ENCODE measurements at regions not wholly inside any gene's neighbourhood (a gene's known extent, or its start where the extent isn't known, plus 50 kb on each side); places are given as distances from the start of the nearest gene placed in this dataset.

GRCh38 chr12:102765736-102766135 lies 151.3 kb downstream of the PAH start:
- intact Hi-C loops (cut with micrococcal nuclease; ENCODE audit: unreplicated experiment): loop anchor here (5.0 kb wide), 1 partner anchor 668 kb away; no protein-coding TSS in a partner anchor
- Mint-ChIP-seq H3K27me3 (ENCODE audit: unreplicated experiment) (peaks cover 7% of the 10 kb centered on the region), H3K4me1 (ENCODE audit: low read depth, unreplicated experiment) (no peaks in the 10 kb centered on the region), H3K36me3 (ENCODE audit: insufficient read depth, unreplicated experiment) (no peaks in the 10 kb centered on the region), H3K4me3 (ENCODE audit: low read depth, unreplicated experiment) (no peak overlapping the region), H3K27ac (ENCODE audit: unreplicated experiment) (no peak overlapping the region), H3K9me3 (ENCODE audit: low read depth, unreplicated experiment) (no peaks in the 10 kb centered on the region)
- no peak for TF ChIP-seq CTCF (IDR thresholded peaks at IDR 0.05; ENCODE audit: unreplicated experiment)
- CTCF ChIA-PET: no interaction called here
- no TSS peak for BruUV-seq (replicated peaks)
- DNase-seq: no peak

GRCh38 chr12:102763471-102763870 lies 153.6 kb downstream of the PAH start:
- DNase-seq: no peak
- TF ChIP-seq CTCF (IDR thresholded peaks at IDR 0.05; ENCODE audit: unreplicated experiment): no peak
- no peaks in the 10 kb centered on the region for H3K27me3 Mint-ChIP-seq (ENCODE audit: unreplicated experiment)
- no peaks in the 10 kb centered on the region for H3K4me1 Mint-ChIP-seq (ENCODE audit: low read depth, unreplicated experiment)
- H3K9me3 Mint-ChIP-seq (ENCODE audit: low read depth, unreplicated experiment): no peaks in the 10 kb centered on the region
- no peak overlapping the region for H3K27ac Mint-ChIP-seq (ENCODE audit: unreplicated experiment)
- CTCF ChIA-PET: no interaction called here
- no TSS peak for BruUV-seq (replicated peaks)
- no peak overlapping the region for H3K4me3 Mint-ChIP-seq (ENCODE audit: low read depth, unreplicated experiment)
- no peaks in the 10 kb centered on the region for H3K36me3 Mint-ChIP-seq (ENCODE audit: insufficient read depth, unreplicated experiment)
- intact Hi-C loops (cut with micrococcal nuclease; ENCODE audit: unreplicated experiment): no loop called here

- H3K4me1 Mint-ChIP-seq (ENCODE audit: low read depth, unreplicated experiment): no peaks in the 10 kb centered on the region
- intact Hi-C loops (cut with micrococcal nuclease; ENCODE audit: unreplicated experiment): no loop called here
- H3K36me3 Mint-ChIP-seq (ENCODE audit: insufficient read depth, unreplicated experiment): no peaks in the 10 kb centered on the region
- CTCF ChIA-PET: no interaction called here
- no peaks in the 10 kb centered on the region for H3K9me3 Mint-ChIP-seq (ENCODE audit: low read depth, unreplicated experiment)
- TF ChIP-seq CTCF (IDR thresholded peaks at IDR 0.05; ENCODE audit: unreplicated experiment): no peak
- no peak overlapping the region for H3K4me3 Mint-ChIP-seq (ENCODE audit: low read depth, unreplicated experiment)
- H3K27me3 Mint-ChIP-seq (ENCODE audit: unreplicated experiment): no peaks in the 10 kb centered on the region
- BruUV-seq (replicated peaks): no TSS peak
- no peak for DNase-seq
- H3K27ac Mint-ChIP-seq (ENCODE audit: unreplicated experiment): no peak overlapping the region
Observed at GRCh38 chr12:102763061-102763460, 154.0 kb downstream of the PAH start.

- TF ChIP-seq CTCF (IDR thresholded peaks at IDR 0.05; ENCODE audit: unreplicated experiment): no peak
- BruUV-seq (replicated peaks): no TSS peak
- no peak for DNase-seq
- CTCF ChIA-PET: no interaction called here
- Mint-ChIP-seq H3K27me3 (ENCODE audit: unreplicated experiment) (no peaks in the 10 kb centered on the region), H3K4me3 (ENCODE audit: low read depth, unreplicated experiment) (no peak overlapping the region), H3K9me3 (ENCODE audit: low read depth, unreplicated experiment) (peaks cover 6% of the 10 kb centered on the region), H3K4me1 (ENCODE audit: low read depth, unreplicated experiment) (no peaks in the 10 kb centered on the region), H3K27ac (ENCODE audit: unreplicated experiment) (no peak overlapping the region), H3K36me3 (ENCODE audit: insufficient read depth, unreplicated experiment) (no peaks in the 10 kb centered on the region)
- intact Hi-C loops (cut with micrococcal nuclease; ENCODE audit: unreplicated experiment): no loop called here
Observed at GRCh38 chr12:102760322-102760721, 156.7 kb downstream of the PAH start.

- TF ChIP-seq CTCF (IDR thresholded peaks at IDR 0.05; ENCODE audit: unreplicated experiment): no peak
- Mint-ChIP-seq H3K4me3 (ENCODE audit: low read depth, unreplicated experiment) (no peak overlapping the region), H3K27ac (ENCODE audit: unreplicated experiment) (no peak overlapping the region), H3K36me3 (ENCODE audit: insufficient read depth, unreplicated experiment) (no peaks in the 10 kb centered on the region), H3K9me3 (ENCODE audit: low read depth, unreplicated experiment) (peaks cover 6% of the 10 kb centered on the region), H3K27me3 (ENCODE audit: unreplicated experiment) (no peaks in the 10 kb centered on the region), H3K4me1 (ENCODE audit: low read depth, unreplicated experiment) (no peaks in the 10 kb centered on the region)
- CTCF ChIA-PET: no interaction called here
- BruUV-seq (replicated peaks): no TSS peak
- DNase-seq: no peak
- intact Hi-C loops (cut with micrococcal nuclease; ENCODE audit: unreplicated experiment): no loop called here
Observed at GRCh38 chr12:102759466-102759865, 157.6 kb downstream of the PAH start.
